DMS53 (cell line): ENCODE measurements at regions not wholly inside any gene's neighbourhood (a gene's known extent, or its start where the extent isn't known, plus 50 kb on each side); places are given as distances from the start of the nearest gene placed in this dataset.

Experiments
- DNase-seq: peaks from one replicate; lab custom pipeline; 2025; lab: John Stamatoyannopoulos, UW

DNA sequence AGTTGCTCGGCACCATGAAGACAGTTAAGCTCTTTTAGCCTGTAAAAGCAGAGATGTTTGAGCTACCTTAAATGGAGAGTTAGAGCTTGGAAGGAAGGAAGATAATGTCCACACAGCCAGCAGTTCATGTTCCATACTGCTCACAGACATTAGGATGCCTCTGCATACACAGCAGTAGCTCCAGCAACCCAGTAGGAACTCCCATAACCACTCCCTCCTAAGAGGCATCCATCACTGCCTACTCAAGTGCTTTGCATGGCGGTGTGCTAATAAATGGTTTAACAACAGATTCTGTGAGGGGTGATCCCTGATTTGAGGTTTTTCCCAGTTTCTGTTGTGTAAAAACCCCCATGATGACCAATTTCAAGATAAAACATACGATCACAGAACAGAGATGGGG lies 286.4 kb downstream of the HACE1 start:
- DNase-seq, result no peak

- no peak for DNase-seq
Measured at GRCh38 chr6:104572901-104573300, 286.8 kb downstream of the HACE1 start.

GRCh38 chr6:104566411-104566810 lies 293.3 kb downstream of the HACE1 start:
- DNase-seq, result no peak

DNA sequence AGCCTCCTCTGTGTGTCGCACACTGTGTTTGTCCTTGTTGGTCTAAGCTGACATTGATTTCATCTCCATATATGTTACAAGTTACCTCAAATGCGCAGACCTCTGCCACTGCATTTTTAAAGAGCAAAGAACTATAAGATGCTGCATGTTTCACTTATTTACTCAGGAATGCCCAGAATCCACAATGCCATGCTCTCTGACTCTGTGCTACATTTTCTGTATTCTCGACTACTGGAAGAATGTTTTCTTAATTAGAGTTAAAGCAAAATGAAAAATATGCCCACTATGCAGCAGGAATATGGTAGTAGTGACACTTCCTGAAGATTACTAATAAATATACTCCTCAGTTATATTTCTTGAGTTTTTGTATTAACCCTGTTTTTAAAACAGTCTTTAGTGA lies 296.4 kb downstream of the HACE1 start:
- no peak for DNase-seq

DNA sequence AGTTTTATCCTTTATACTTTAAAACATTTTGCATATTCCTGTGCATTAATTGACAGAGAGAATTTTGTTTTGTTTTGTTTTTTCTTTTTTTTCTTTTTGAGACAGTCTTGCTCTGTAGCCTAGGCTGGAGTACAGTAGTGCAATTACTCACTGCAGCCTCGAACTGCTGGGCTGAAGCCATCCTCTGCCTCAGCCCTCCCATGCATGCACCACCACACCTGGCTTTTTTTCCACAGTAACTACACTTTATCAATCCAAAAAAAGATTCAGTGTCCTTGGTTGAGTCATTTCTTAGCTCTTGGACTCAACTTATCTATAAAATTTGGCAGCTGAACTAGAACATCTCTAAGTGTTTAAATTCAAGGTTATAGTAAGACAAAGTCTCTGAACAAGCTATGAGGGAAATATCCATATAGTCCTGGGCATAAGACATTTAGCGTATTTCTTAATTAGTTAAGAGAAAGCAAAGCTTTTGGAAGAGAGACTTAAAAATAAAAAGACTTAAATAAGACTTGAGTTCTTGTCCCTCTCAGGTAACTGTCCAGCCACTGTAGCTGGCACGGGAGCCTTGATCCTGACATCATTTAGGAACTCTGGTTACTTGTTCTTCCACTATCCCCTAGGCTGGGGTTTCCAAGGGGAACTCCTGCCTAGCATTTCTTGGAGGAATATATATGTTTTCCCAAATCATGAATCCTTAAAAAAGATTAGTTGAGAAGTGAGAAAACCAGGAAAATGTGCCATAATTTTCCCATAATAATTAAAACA lies 300.1 kb downstream of the HACE1 start:
- no peak for DNase-seq

GRCh38 chr6:104558746-104559145 lies 301.0 kb downstream of the HACE1 start:
- no peak for DNase-seq

- no peak for DNase-seq
Measured at GRCh38 chr6:104548297-104548696, 311.4 kb downstream of the HACE1 start.

GRCh38 chr6:104541411-104541810 lies 318.3 kb downstream of the HACE1 start:
- no peak for DNase-seq

DNA sequence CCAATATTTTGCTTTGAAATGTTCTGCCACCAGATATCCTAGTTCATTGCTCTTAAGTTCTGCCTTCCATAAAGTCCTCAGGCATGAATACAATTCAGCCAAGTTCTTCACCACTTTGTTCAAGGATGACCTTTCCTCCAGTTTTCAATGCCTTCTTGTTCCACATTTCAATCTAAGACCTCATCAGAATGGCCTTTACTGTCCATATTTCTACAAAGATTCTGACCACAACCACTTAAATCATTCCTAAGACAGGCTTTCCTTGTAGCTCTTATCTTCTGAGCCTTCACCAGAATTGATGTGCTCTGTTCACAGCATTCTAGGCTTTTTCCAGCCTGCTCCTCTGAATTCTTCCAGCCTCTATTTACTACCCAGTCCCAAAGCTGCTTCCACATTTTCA lies 319.0 kb downstream of the HACE1 start:
- no peak for DNase-seq

GRCh38 chr6:104539173-104539572 lies 320.5 kb downstream of the HACE1 start:
- no peak for DNase-seq

DNA sequence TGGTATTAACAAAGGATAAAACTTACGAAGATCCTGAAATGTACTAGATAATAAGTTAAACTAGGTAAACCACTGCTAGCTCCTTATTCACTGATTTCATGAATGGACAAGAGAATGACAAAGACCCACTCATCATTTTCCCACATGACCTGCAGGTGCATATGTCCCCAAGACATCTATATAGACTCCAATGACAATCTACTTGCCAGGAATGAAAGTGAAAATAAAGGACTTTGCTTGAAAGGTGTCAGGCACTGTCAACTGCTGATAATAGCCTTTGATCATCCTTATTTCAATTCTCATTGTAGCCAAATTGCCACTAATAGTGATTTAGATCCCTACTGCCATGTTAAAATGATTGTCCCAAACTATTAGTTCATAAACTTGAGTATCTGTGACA lies 321.8 kb downstream of the HACE1 start:
- no peak for DNase-seq

DNA sequence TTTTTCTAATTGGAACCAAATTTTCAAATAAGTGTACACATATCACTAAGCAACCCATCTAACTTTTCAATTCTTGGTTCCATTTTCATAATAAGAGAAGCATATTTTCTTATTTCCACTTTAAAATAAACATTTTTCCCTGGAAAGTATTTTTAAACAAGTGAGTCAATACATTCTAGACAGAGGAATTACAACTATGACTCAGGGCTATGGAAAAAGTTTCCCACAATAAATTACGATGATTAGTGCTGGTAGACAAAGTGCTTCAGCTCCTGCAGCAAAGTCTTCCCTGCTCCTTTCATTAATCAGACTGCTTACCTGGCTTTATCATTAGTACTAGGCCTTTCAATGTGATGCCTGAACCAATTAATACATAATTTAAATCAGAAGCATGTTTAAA lies 322.5 kb downstream of the HACE1 start:
- no peak for DNase-seq

- no peak for DNase-seq
Measured at GRCh38 chr6:104532462-104532861, 327.3 kb downstream of the HACE1 start.

GRCh38 chr6:104531646-104532045 lies 328.1 kb downstream of the HACE1 start:
- DNase-seq, result no peak

GRCh38 chr6:104527761-104528415 lies 331.8 kb downstream of the HACE1 start:
- peak; percentile 54 for DNase-seq

DNA sequence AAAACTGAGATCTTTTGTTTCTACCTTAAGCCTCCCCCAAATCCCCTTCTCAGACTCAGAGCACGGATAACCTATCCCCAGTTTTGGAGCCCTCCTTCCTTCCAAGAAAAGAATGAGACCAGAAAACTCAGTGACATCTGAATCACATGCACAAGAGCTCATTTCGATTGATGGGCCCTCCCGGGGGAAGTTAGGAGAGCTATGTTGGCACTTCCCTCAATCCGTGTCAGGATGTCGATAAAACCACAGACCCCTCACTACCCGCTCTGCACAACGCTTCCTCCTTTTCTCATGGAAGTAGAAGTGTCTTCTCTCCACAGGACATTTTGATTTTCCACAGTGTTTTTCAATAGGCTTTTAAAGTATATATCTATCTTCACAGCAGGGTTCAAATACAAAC lies 332.4 kb downstream of the HACE1 start:
- DNase-seq, result no peak

GRCh38 chr6:104526376-104526775 lies 333.3 kb downstream of the HACE1 start:
- no peak for DNase-seq

GRCh38 chr6:104525677-104526322 lies 333.9 kb downstream of the HACE1 start:
- DNase-seq, result peak; percentile 81

- no peak for DNase-seq
Measured at GRCh38 chr6:104522533-104522932, 337.2 kb downstream of the HACE1 start.

DNA sequence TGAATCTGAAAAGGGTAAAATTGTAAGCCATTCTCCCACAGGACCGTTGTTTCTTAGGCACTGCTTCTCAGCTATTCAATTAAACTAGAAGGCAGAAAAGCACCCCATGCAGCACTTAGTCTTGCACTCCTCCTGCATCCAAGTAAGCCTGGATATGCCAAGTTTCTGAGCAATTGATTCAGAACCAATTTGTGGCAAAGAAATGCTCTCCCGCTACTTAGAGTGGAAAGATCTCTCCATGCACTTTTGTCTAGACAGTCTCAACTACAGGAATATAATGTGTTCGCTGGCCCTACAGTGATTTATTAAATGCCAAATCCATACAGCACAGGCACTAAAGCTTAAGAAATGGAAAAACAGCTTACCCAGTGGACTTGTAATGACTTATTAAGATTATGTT lies 338.5 kb downstream of the HACE1 start:
- DNase-seq, result no peak

DNA sequence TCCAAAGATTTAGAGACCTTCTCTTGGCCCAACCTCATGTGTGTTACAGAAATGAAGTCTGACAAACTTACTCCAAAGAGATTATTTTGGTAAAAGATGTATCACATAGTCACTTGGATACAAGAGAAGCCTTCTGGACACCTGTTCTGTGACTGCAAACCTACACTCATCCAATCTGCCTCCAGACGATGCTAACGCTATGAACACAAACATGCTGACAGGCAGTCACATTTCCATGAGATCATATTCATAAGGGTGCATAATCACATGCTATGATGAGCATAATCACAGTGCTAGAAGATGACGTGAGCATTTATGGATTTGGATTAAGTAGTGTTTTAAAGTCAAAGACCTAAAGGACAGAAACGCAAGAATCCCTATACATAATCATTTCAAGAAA lies 340.2 kb downstream of the HACE1 start:
- DNase-seq, result no peak

DNA sequence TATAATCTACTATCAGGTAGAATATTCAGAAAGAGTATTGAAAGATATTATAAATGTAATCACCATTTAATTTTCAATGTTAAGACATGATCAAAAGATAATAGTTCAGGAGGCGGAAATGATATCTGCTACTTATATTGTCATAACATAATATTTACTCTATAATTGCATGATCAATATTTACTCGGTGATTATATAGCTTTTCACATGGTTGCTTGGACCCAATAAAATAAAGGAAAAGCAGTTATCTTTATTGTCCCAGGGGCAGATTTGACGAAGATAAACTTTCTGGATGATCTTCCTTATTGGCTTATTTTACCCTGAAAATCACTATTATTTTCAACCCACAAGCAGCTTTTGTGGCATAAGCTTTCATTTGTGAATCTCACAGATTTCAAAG lies 350.4 kb downstream of the HACE1 start:
- peak; percentile 14 for DNase-seq

DNA sequence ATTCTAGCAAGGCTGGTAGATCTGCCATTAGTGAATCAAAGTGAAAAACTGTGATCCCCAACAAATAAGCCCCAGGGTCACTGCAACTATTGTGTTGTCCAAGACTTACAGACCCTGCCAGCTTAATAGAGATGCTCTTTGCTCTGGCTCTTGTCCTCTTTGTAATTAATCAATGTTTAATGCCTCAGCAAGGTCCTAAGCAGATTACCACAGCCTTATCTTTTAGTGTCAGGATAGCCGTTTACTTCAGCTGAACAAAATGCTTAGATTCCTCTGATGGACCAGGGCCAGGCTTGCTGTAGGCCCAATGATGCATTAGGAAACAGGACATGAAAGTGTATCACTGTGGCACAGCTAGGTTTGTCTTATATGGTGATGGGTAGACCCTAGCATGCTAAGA lies 353.3 kb downstream of the HACE1 start:
- no peak for DNase-seq
